K562 (cell line): ENCODE measurements at regions not wholly inside any gene's neighbourhood (a gene's known extent, or its start where the extent isn't known, plus 50 kb on each side); places are given as distances from the start of the nearest gene placed in this dataset.

ENCODE experiments used
- ATAC-seq: fragments of 200-7000 bp; cut with Tn5 transposase; 3 replicates; pipeline ENCODE4 v1.9.1; 2020; ENCODE audit warnings: moderate library complexity
- BruUV-seq: library from RNA; stranded (reverse); fragments of 400-500 nt; replicated peaks from 2 replicates; lab custom pipeline; 2021; lab: Mats Ljungman, UMichigan
- CTCF ChIA-PET: fragments of 300-600 bp; formaldehyde crosslinking; extraction: SDS; loops from one replicate; lab custom pipeline; 2021; ENCODE audit warnings: low intra/inter-chr PET ratio; lab: Yijun Ruan, JAX
- POLR2A ChIA-PET: fragments of 300-600, 350-650 bp; sonication (Branson Sonifier 250); formaldehyde crosslinking; extraction: SDS; loops from one replicate; lab custom pipeline; 2021; ENCODE audit warnings: antibody characterized with exemption, inconsistent platforms; lab: Yijun Ruan, JAX
- DNase-seq, 4 experiments: peaks; one replicate each; pipeline versions ENCODE4 v3.0.0 to v3.0.0-alpha.2; 2011 to 2018; ENCODE audit warnings: low spot score in 3 of 4, mixed read lengths in 3 of 4; ENCODE audit errors: extremely low read depth in 1 of 4
- FAIRE-seq: peaks from 2 replicates; lab custom pipeline; 2011; peaks lifted over from hg19 to GRCh38; lab: Jason Lieb, UNC
- H2AFZ ChIP-seq: 2 replicates; pipeline ENCODE4 v1.6.0; 2011; ENCODE audit warnings: low read depth, low read length, control low read depth, inconsistent platforms
- H3K27ac ChIP-seq: fragments of 200-600 bp; 3 replicates; pipeline ENCODE4 v1.8.0; 2011; ENCODE audit warnings: low read depth, mild to moderate bottlenecking, control low read depth, inconsistent platforms, low read length, moderate library complexity, mixed read lengths; ENCODE audit errors: extremely low read depth
- H3K27me3 ChIP-seq, 2 experiments: fragments of 300-600 bp in 1 of 2; 2 replicates in 1 of 2; 3 replicates in 1 of 2; pipeline versions ENCODE4 v1.6.0 to v1.8.0; 2011; ENCODE audit warnings: inconsistent platforms in 2 of 2, low read length in 2 of 2, mild to moderate bottlenecking in 1 of 2, mixed read lengths in 1 of 2, moderate library complexity in 1 of 2; ENCODE audit not compliant: control insufficient read depth in 2 of 2, insufficient read depth in 2 of 2
- H3K36me3 ChIP-seq: fragments of 300-600 bp; 3 replicates; pipeline ENCODE4 v1.8.0; 2011; ENCODE audit warnings: mild to moderate bottlenecking, low read length, inconsistent platforms; ENCODE audit not compliant: control insufficient read depth, insufficient read depth
- H3K4me1 ChIP-seq, 2 experiments: fragments of 200-600 bp in 1 of 2; replicated peaks in 1 of 2; 2 replicates in 1 of 2; 3 replicates in 1 of 2; pipeline versions ENCODE4 v1.5.1 to v1.8.0; 2011; ENCODE audit warnings: inconsistent platforms in 2 of 2, low read length in 2 of 2, mild to moderate bottlenecking in 1 of 2, mixed read lengths in 1 of 2, moderate library complexity in 1 of 2; ENCODE audit not compliant: control insufficient read depth in 2 of 2, insufficient read depth in 2 of 2
- H3K4me2 ChIP-seq: 2 replicates; pipeline ENCODE4 v1.6.1; 2011; ENCODE audit warnings: low read length, control low read depth, inconsistent platforms, mixed read lengths; ENCODE audit not compliant: insufficient read depth
- H3K4me3 ChIP-seq: fragments of 200-600 bp; sonication (generic), shearing (Covaris generic); 2 replicates; pipeline ENCODE4 v1.5.1; 2016; ENCODE audit warnings: control low read depth, inconsistent platforms
- H3K79me2 ChIP-seq: fragments of 200-600 bp; 3 replicates; pipeline ENCODE4 v1.8.0; 2011; ENCODE audit warnings: low read length, inconsistent platforms; ENCODE audit not compliant: control insufficient read depth, insufficient read depth
- H3K9ac ChIP-seq, 2 experiments: 2 replicates each; pipeline versions ENCODE4 v1.6.0 to v1.6.1; 2011; ENCODE audit warnings: low read depth in 2 of 2, low read length in 2 of 2, control low read depth in 1 of 2, inconsistent platforms in 1 of 2, mild to moderate bottlenecking in 1 of 2, mixed read lengths in 1 of 2; ENCODE audit not compliant: insufficient read depth in 1 of 2
- H3K9me1 ChIP-seq: one replicate; pipeline ENCODE4 v1.6.0; 2011; ENCODE audit warnings: inconsistent platforms, mild to moderate bottlenecking, low read length, moderate library complexity; ENCODE audit not compliant: control insufficient read depth, insufficient read depth
- H3K9me3 ChIP-seq: replicated peaks from 2 replicates; pipeline ENCODE4 v1.5.1; 2011; ENCODE audit warnings: low read depth, low read length, inconsistent platforms; ENCODE audit not compliant: control insufficient read depth, insufficient read depth
- H4K20me1 ChIP-seq: replicated peaks from 2 replicates; pipeline ENCODE4 v1.6.1; 2011; ENCODE audit warnings: low read length, inconsistent platforms, mixed read lengths; ENCODE audit not compliant: control insufficient read depth, insufficient read depth
- AFF4 ChIP-seq: sonication (generic); formaldehyde crosslinking; IDR thresholded peaks from 2 replicates; pipeline ENCODE4 v1.8.0; 2023; ENCODE audit warnings: mild to moderate bottlenecking, missing genetic modification reagents
- CTBP1 ChIP-seq: fragments of 450-650 bp; IDR thresholded peaks from 2 replicates; pipeline ENCODE4 v1.6.1; 2016; ENCODE audit warnings: borderline replicate concordance
- E2F1 ChIP-seq: sonication (generic); formaldehyde crosslinking; IDR thresholded peaks from 2 replicates; pipeline ENCODE4 v1.8.1; 2023; ENCODE audit warnings: mild to moderate bottlenecking, missing genetic modification reagents, moderate library complexity
- HNRNPH1 ChIP-seq: fragments of 200-400 bp; formaldehyde crosslinking; optimal IDR thresholded peaks from 2 replicates; pipeline ENCODE3; 2017; ENCODE audit warnings: low read depth, mild to moderate bottlenecking, low read length, moderate library complexity
- KDM5B ChIP-seq: fragments of 200-600 bp; sonication (generic); IDR thresholded peaks from 2 replicates; pipeline ENCODE4 v1.6.1; 2012; ENCODE audit warnings: low read depth, mild to moderate bottlenecking, moderate library complexity, low read length, control low read depth, inconsistent platforms; ENCODE audit not compliant: insufficient replicate concordance
- MED1 ChIP-seq: sonication (generic); formaldehyde crosslinking; IDR thresholded peaks from 2 replicates; pipeline ENCODE4 v1.8.1; 2023; ENCODE audit warnings: missing genetic modification reagents, borderline replicate concordance
- NR2C2 ChIP-seq, 2 experiments: fragments of 200-800 bp in 1 of 2; sonication (Bioruptor generic) in 1 of 2; sonication (generic) in 1 of 2; formaldehyde crosslinking in 1 of 2; IDR thresholded peaks; 2 replicates each; pipeline versions ENCODE4 v1.6.1 to v1.8.0; 2016 to 2022; ENCODE audit warnings: mild to moderate bottlenecking in 1 of 2, missing compliant biosample characterization in 1 of 2, missing genetic modification characterization in 1 of 2, missing genetic modification reagents in 1 of 2
- NUFIP1 ChIP-seq: fragments of 450-650 bp; IDR thresholded peaks from 2 replicates; pipeline ENCODE4 v1.6.1; 2018; ENCODE audit not compliant: partially characterized antibody
- PCBP2 ChIP-seq: fragments of 200-400 bp; formaldehyde crosslinking; IDR thresholded peaks from 2 replicates; pipeline ENCODE4 v1.6.1; 2018; ENCODE audit warnings: low read length, low read depth, mild to moderate bottlenecking, moderate library complexity; ENCODE audit not compliant: poor library complexity, severe bottlenecking
- PML ChIP-seq: IDR thresholded peaks from 2 replicates; pipeline ENCODE4 v1.6.1; 2012; ENCODE audit warnings: low read length, inconsistent platforms
- PTTG1 ChIP-seq: fragments of 450-650 bp; IDR thresholded peaks from 2 replicates; pipeline ENCODE4 v1.6.1; 2016; ENCODE audit warnings: low read depth, mild to moderate bottlenecking, missing genetic modification characterization, missing compliant biosample characterization
- SNIP1 ChIP-seq: fragments of 450-650 bp; IDR thresholded peaks from 2 replicates; pipeline ENCODE4 v1.7.1; 2017; ENCODE audit warnings: low read depth, mild to moderate bottlenecking
- WGBS: fragments of 100-300 bp; shearing (Covaris generic); methylation state at CpG from one replicate; pipeline ENCODE4 v1.1.6; 2016; ENCODE audit warnings: low coverage, mixed read lengths; ENCODE audit not compliant: insufficient coverage; ENCODE audit errors: missing lambda C conversion rate; 5-methylcytosine and 5-hydroxymethylcytosine counted together
- in situ Hi-C: fragments of 300-500 bp; cut with MboI; formaldehyde crosslinking; loops from 4 replicates; pipeline ENCODE4 v1.15.0; 2018; ENCODE audit warnings: inconsistent platforms, mixed read lengths
- intact Hi-C: fragments of 100-400 bp; cut with micrococcal nuclease; formaldehyde crosslinking; loops from 2 replicates; pipeline ENCODE4 v1.14.2; 2022

- H3K9me1 ChIP-seq, result no peaks in the 10 kb centered on the region
- no peak for DNase-seq
- WGBS, result no CpG with 5 or more reads among the region's 2 CpGs
- POLR2A ChIA-PET, result no interaction called here
- H3K27ac ChIP-seq, result no peak overlapping the region
- no peaks in the 10 kb centered on the region for H4K20me1 ChIP-seq
- no peak for FAIRE-seq
- no peak overlapping the region for H3K4me3 ChIP-seq
- BruUV-seq, result no TSS peak
- H3K9me3 ChIP-seq, result no peaks in the 10 kb centered on the region
- H3K79me2 ChIP-seq, result no peaks in the 10 kb centered on the region
- H3K9ac ChIP-seq, result no peak overlapping the region
- intact Hi-C loops (no loop called here), in situ Hi-C loops (no loop called here)
- no peak for TF ChIP-seq KDM5B
- TF ChIP-seq NUFIP1, result no peak
- no peak for ATAC-seq
- no peak overlapping the region for H3K4me2 ChIP-seq
- H2AFZ ChIP-seq, result no peak overlapping the region
- no peaks in the 10 kb centered on the region for H3K27me3 ChIP-seq
- CTCF ChIA-PET, result no interaction called here
- no peaks in the 10 kb centered on the region for H3K4me1 ChIP-seq
- no peaks in the 10 kb centered on the region for H3K36me3 ChIP-seq
Measured at GRCh38 chr18:67453901-67454300, 62.6 kb downstream of the DSEL start.

- DNase-seq, result no peak
- POLR2A ChIA-PET, result no interaction called here
- ATAC-seq, result no peak
- CTCF ChIA-PET, result no interaction called here
- H3K36me3 ChIP-seq, result no peaks in the 10 kb centered on the region
- no peaks in the 10 kb centered on the region for H3K27me3 ChIP-seq
- intact Hi-C loops, result no loop called here
- no peak overlapping the region for H3K9ac ChIP-seq
- H3K9me3 ChIP-seq, result no peaks in the 10 kb centered on the region
- no TSS peak for BruUV-seq
- FAIRE-seq, result no peak
- H3K79me2 ChIP-seq, result no peaks in the 10 kb centered on the region
- H3K4me2 ChIP-seq, result no peak overlapping the region
- no peak overlapping the region for H3K4me3 ChIP-seq
- H4K20me1 ChIP-seq, result no peaks in the 10 kb centered on the region
- no peaks in the 10 kb centered on the region for H3K9me1 ChIP-seq
- no peak overlapping the region for H3K27ac ChIP-seq
- no peak overlapping the region for H2AFZ ChIP-seq
- H3K4me1 ChIP-seq, result no peaks in the 10 kb centered on the region
- WGBS, result 0% methylated on average over 2 of the region's 2 CpGs
- in situ Hi-C loops, result no loop called here
- TF ChIP-seq E2F1 (no peak), CTBP1 (no peak), MED1 (CRISPR knock-in tag) (no peak), AFF4 (no peak), SNIP1 (no peak), HNRNPH1 (no peak), NR2C2 (CRISPR knock-in tag; IDR thresholded peaks at IDR 0.05) (no peak), NR2C2 (tag; IDR thresholded peaks at IDR 0.05) (no peak), PCBP2 (no peak), PML (no peak), PTTG1 (tag) (no peak)
Measured at GRCh38 chr18:67451960-67452359, 64.6 kb downstream of the DSEL start.
